GM13977 (cell line): ENCODE measurements at regions not wholly inside any gene's neighbourhood (a gene's known extent, or its start where the extent isn't known, plus 50 kb on each side); places are given as distances from the start of the nearest gene placed in this dataset.

Experiments
- DNase-seq: peaks from one replicate; pipeline ENCODE4 v3.0.0; 2012; ENCODE audit warnings: low spot score
- CTCF ChIP-seq: IDR thresholded peaks from 2 replicates; pipeline ENCODE4 v1.5.1; 2012; ENCODE audit warnings: mild to moderate bottlenecking, control low read depth; ENCODE audit not compliant: insufficient read depth; ENCODE audit errors: extremely low read depth, missing control alignments
- in situ Hi-C: fragments of 300-500 bp; cut with MboI; formaldehyde crosslinking; loops from one replicate; pipeline ENCODE4 v1.12.0; 2022; ENCODE audit warnings: low sequenced_read_pairs, low pct_unique_long_range_greater_than_20kb, mixed read lengths, inconsistent platforms; ENCODE audit not compliant: unreplicated experiment

DNA sequence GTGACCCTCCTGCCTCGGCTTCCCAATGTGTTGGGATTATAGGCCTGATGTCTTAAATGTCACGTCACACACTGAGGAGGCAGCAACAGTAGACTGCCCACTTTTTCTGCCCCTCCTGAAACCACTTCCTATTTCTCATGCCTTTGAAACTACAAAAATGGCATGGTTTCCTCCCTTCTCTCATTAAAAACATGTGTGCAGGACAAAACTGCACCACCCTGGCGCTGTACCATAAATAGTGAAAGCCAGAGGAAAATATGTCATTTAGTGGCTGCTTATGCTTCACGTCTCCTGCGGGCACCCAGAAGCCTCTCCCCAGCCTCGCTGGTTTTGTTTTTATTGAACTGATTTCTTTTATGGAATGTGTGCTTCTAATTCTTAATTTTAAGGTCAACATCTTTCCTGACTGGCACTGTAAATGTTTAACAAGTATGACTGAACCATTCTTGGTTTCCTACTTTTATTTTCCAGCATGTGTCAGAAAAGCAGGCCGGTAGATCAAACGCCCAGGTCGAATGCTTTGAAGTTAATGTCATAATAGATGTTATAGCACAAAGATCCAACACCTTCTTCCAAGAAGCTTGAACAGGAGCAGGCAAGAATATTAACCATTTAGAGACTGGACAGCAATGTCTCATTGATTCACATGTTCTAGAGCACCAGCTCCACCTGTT is 59.6 kb upstream of the C1orf87 start:
- no peak for TF ChIP-seq CTCF
- no peak for DNase-seq
- in situ Hi-C loops = no loop called here

DNA sequence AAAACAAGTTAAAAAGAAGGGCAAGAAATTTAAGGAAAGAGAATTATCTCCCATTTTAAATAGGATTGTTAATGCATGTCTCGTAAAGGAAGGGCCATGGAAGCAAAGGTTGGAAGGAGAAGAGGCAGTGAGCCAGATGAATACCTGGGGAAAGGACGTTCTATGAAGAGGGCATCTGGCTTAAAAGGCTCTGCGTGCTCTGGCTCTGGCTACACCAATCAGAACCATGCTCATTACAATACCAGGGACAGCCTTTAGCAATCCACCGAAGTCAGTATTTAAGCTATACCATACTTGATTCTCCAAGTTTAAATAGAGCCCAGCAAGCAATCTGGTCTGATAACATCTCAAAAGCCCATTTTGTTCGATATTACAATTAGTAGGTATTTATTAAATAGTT is 58.5 kb upstream of the C1orf87 start:
- no peak for DNase-seq
- no peak for TF ChIP-seq CTCF
- in situ Hi-C loops = no loop called here

DNA sequence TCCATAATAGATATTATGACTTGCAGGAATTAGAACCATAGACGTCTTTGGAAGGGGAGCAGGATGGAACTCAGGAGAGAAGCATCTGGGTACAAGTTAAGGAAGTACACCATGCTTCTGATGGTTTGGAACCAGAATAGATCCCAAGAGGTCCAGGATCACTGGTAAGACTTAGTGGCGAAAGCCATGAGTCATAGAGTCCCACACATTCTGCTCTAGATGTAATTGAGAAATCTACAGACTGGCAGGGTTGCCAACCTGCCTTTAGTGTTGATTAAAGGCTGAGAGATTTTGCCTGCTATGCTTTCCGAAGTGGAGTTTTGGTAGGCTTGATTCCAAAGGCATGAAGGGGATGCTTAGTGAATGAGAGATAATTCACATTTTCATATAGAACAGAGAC is 57.1 kb upstream of the C1orf87 start:
- DNase-seq = no peak
- TF ChIP-seq CTCF = no peak
- in situ Hi-C loops = no loop called here

GRCh38 chr1:60129911-60130310 is 56.3 kb upstream of the C1orf87 start:
- no peak for TF ChIP-seq CTCF
- in situ Hi-C loops = no loop called here
- DNase-seq = no peak

DNA sequence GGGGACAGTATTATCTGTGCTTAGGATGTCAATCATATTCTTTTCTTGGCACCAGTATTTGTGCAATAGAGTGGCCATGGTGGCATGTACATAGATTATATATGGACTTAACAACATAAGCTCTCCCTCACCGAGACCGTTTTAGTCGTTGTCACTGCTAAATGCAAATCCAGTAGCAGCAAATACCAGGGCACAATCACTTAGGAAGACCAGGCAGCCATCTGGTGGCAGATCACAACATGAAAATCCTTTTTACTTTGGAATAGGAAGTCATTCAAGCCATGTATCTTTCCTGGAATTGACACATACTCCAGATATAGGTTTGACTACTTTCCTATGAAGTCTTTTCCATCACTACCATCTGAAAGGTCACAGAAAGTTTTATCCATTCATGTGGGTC is 53.2 kb upstream of the C1orf87 start:
- in situ Hi-C loops = no loop called here

More for the DNA sequence above, 53.2 kb upstream of the C1orf87 start:
- DNase-seq = no peak
- no peak for TF ChIP-seq CTCF
